Activated CD4-positive, alpha-beta T cell treated with anti-CD3 and anti-CD28 coated beads, Interleukin-2, amount 50 U/mL, for 16 hours (primary cell): ENCODE measurements at regions not wholly inside any gene's neighbourhood (a gene's known extent, or its start where the extent isn't known, plus 50 kb on each side); places are given as distances from the start of the nearest gene placed in this dataset.
"Not testable (repeated sequence)": the region's sequence is repeated elsewhere in the genome, so short reads cannot be mapped to it uniquely, and the experiment has no call there.

Experiments used
- DNase-seq: peaks from one replicate; pipeline ENCODE4 v3.0.0-alpha.2; 2020

DNA sequence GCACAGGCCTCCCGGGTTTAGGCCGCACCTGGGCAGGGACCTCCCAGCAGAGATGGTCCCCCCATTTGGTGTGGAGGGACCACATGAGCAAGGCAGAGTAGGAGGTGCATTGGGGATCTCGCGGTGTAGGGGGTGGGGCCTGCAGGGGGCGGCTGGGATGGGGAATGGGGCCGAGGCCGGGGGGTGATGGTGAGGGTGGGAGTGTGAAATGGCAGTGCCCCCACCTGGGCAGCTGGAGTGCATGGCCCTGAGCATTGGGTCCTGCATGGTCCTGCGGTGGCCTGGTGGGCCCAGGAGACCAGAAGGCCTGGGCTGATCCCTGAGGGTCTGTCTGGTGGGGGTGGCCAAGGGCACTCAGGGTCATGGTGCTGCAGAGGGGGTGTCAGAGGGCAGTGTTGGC, 111.8 kb downstream of the KIF26A start:
- DNase-seq = no peak

GRCh38 chr14:104252256-104253215, 114.1 kb downstream of the KIF26A start:
- DNase-seq = no peak

DNA sequence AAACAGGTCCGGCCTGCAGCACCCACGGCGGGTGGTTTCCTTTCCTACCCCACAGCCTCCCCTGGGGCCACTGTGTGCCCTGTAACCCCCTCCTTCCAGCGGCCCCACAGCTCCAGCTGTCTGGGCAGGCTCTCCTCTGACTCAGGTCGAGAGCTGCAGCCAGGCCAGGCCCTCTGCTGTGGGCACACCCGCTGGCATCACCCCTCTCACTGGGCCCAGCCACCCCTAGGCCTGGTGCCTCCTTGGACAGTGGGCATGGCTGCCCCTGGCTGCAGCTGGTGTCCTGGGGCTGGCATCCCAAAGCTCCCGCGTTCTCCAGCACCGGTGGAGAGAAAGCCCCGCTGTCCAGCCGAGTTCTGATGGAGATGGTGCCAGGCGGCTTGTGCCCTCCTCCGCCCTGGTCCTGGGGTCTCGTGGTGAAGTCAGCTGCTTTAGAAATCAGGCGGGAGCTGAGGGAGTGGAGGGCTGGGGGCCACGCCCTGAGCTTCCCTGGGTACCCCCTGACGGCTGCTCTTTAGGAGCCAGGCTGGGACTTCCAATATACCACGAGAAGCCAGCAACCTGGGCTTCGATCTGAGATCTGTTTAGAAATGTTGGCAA, 114.9 kb downstream of the KIF26A start:
- no peak for DNase-seq

DNA sequence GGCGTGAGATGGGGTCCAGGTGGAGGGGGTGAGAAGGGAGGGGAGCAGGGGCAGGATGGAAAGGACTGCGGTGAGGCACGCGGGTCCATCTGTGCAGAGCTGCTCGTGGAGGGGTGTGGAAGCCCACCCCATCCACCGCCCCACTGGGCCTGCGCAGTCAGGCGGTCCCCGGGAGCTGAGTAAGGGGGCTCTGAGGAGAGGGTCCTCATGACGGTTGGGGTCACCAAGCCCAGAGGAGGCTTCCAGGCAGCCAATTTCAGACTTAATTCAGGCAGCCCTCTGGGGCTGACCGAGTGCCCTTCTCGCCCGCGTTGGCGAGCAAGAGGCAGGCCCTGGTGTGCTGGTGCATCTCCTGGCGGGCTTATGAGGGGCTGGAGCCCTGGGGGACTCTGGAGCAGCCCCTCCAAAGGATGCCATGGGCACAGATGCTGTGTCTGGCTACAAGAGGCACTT, 115.5 kb downstream of the KIF26A start:
- DNase-seq = no peak

DNA sequence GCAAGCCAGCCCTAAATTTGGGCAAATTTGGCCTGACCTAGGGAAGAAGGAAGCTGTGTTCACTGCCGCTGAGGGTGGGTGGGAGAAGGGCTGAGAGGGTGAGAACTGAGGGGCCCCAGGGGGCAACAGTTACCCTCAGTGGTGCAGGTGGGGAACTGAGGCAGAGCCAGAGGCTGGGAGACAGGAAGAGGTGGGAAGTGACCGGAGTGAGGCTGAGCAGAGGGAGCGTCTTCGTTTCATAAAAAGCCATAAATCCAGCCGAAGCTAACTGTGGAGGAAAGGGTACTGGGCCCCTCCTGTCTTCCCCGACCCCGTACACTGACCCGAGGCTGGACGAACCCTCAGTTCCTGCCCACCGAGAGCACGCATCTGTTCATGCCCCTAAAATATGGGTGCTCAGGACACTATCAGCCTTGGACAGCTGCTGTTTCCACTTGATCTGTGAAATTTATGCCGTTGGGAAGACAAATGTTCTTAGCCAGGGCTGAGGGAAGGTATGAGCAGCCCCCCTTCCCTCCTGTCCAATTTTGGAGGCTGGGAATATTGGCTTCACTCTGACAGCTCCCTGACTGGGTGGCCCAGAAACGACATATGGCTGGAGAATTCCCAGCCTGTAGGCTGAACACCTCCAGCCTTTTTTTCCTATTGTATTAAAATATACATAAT, 116.5 kb downstream of the KIF26A start:
- no peak for DNase-seq

GRCh38 chr14:104256025-104256424, 117.6 kb downstream of the KIF26A start:
- no peak for DNase-seq

GRCh38 chr14:104262515-104263514, 124.4 kb downstream of the KIF26A start:
- DNase-seq = no peak

DNA sequence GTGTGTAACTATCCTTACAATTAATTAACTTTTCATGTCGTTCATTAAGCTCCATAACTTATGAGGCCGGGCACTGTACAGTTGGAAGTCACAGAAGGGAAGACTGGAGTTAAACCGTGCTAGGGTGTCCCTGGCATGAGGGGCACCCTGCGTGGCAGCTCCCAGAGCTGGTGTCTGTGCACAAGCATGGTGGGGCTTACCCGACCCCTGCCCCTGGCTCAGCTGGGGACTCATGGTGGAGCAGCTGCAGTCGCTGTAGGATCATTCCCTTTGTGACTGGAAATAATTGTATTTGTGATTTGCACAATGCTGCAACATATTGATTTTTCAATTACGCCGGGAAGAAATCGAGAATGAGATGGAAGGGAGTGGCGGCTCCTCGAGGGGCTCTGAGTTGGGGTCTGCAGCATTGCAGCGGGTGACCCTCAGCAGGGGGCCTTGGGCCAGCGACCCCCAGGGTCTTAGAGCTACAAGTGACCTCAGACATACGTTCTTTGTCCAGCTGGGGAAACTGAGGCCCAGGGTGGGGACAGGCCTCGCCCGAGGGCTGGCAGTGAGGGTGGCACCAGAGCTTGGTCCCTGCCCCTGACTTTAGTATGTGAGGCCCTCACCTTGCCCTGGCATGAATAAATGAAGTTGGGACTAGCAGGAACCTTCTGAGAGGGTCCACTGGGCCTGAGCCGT, 125.4 kb downstream of the KIF26A start:
- DNase-seq = no peak

DNA sequence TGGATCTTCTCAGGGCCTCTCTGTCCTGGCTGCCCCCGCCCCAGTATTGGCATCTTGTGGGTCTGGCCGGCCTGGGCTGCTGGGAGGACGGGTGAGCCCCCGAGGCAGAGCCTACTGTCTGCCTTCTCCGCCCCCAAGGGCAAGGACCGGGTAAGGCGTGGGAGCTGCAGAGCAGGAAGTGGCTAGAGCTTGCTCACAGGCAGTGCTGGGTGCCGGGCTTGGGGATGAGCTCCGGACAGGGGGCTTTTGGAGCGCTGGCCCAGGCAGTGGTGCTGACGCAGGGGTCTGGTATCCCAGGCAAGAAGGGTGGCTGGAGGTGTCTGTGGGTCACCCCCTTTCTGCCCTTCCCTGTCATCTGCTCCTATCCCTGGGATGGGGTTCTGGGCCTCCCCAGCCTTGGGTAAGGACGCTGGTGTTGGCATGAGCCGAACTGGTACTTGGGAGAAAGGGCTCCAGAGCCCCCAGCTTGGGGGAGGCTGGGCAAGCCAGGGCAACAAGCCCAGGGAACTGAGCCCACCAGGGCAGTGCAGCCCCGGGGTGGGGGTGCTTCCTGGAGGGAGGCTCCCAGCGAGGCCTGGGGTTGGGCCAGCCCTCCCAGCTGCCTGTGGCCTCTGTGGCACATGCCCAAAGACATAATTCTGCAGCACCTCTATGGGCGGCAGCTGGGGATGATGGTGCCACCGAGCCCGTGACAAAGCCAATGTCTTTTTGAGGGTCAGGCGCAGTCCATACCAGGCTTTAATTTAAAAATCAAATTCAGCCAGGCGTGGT, 126.3 kb downstream of the KIF26A start:
- DNase-seq = no peak

- DNase-seq = no peak
Measured at GRCh38 chr14:104265918-104266630, 127.7 kb downstream of the KIF26A start.

DNA sequence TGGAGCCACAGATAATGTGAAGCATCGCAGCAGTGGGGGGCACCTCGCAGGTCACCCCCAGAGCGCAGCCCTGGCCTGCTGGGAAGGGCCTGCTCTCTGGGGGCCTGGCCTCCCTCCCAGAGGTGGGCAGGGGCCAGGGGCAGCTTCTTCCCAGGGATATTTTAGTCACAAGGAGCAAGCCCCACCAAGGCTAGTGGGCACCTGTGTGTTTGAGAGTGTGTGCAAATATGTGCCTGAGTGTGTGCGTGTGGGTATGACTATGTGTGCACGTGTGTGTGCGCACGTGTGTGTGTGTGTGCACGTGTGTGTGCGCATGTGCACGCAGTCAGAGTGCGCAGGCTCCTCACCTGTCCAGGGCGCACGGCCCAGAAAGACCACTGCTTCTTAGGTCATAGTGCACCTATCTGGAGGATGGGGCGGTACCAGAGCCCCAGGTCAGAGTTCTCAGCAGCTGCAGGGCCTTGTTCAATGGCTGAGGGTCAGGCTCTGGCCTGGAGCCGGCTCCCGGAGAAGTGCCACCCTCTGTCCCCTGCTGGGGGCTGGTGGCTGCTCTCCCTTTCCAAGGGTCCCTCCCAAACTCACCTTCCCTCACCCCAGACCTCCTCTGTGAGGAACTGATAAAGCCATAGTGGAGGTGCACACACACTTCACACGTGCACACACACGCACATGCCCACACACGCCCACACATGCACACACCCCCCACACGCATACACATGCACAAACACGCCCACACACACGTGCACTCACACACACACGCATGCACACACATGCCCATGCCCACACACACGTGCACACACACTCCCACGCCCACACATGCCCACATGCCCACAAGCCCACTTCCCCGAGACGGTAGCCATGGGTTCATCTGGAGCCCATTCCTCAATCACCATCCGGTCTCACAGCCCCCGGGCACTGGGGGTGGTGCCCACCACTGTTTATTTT, 128.5 kb downstream of the KIF26A start:
- DNase-seq = no peak

GRCh38 chr14:104267895-104268294, 129.5 kb downstream of the KIF26A start:
- no peak for DNase-seq

GRCh38 chr14:104268295-104268694, 129.9 kb downstream of the KIF26A start:
- DNase-seq = no peak

- DNase-seq = no peak
Measured at GRCh38 chr14:104268725-104269436, 130.5 kb downstream of the KIF26A start.

- DNase-seq = not testable (repeated sequence)
Measured at GRCh38 chr14:104269511-104270241, 131.3 kb downstream of the KIF26A start.

- no peak for DNase-seq
Measured at GRCh38 chr14:104271391-104271790, 133.0 kb downstream of the KIF26A start.

DNA sequence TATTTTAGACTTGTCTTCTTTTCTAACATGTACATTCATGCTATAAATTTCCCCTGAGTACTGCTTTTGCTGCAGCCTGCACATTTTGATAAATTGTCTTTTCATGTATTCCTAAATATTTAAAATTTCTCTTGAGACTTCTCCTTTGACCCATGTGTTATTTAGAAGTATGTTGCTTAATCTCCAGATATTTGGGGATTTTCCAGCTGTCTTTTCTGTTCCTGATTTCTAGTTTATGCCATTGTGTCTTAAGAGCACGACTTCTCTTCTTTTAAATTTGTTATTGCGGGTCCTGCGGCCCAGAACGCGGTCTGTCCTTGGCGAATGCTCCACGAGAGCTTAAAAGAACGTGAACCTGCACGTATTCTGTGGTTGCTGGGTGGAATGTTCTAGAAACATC, 136.4 kb downstream of the KIF26A start:
- no peak for DNase-seq
